GM23248 (cell line): ENCODE measurements at regions not wholly inside any gene's neighbourhood (a gene's known extent, or its start where the extent isn't known, plus 50 kb on each side); places are given as distances from the start of the nearest gene placed in this dataset.
"Not testable (repeated sequence)": the region's sequence is repeated elsewhere in the genome, so short reads cannot be mapped to it uniquely, and the experiment has no call there.

Experiments used
- DNase-seq: peaks from one replicate; pipeline ENCODE4 v3.0.0-alpha.2; 2015
- H2AFZ ChIP-seq: fragments of 200-600 bp; sonication (generic); 2 replicates; pipeline ENCODE4 v1.6.1; 2016; ENCODE audit warnings: antibody characterized with exemption
- H3F3A ChIP-seq: fragments of 200-600 bp; sonication (generic); 2 replicates; pipeline ENCODE4 v1.6.1; 2016; ENCODE audit warnings: mild to moderate bottlenecking, antibody characterized with exemption, mixed run types; ENCODE audit not compliant: insufficient read depth
- H3K27ac ChIP-seq: fragments of 200-600 bp; sonication (generic); 2 replicates; pipeline ENCODE4 v1.5.1; 2016; ENCODE audit warnings: mild to moderate bottlenecking
- H3K27me3 ChIP-seq: fragments of 200-600 bp; sonication (generic); replicated peaks from 2 replicates; pipeline ENCODE4 v1.6.1; 2016; ENCODE audit warnings: mild to moderate bottlenecking; ENCODE audit not compliant: insufficient read depth
- H3K36me3 ChIP-seq: fragments of 200-600 bp; sonication (generic); 2 replicates; pipeline ENCODE4 v1.6.1; 2016; ENCODE audit warnings: low read depth, mild to moderate bottlenecking
- H3K4me1 ChIP-seq: fragments of 200-600 bp; sonication (generic); 2 replicates; pipeline ENCODE4 v1.6.1; 2016; ENCODE audit warnings: mild to moderate bottlenecking; ENCODE audit not compliant: insufficient read depth
- H3K4me2 ChIP-seq: fragments of 200-600 bp; sonication (generic); one replicate; pipeline ENCODE4 v1.6.1; 2016; ENCODE audit warnings: mild to moderate bottlenecking; ENCODE audit not compliant: unreplicated experiment
- H3K4me3 ChIP-seq: fragments of 200-600 bp; sonication (generic); 2 replicates; pipeline ENCODE4 v1.5.1; 2016; ENCODE audit warnings: mild to moderate bottlenecking
- H3K79me2 ChIP-seq: fragments of 200-600 bp; sonication (generic); 2 replicates; pipeline ENCODE4 v1.6.1; 2016; ENCODE audit warnings: mild to moderate bottlenecking; ENCODE audit not compliant: insufficient read depth
- H3K9ac ChIP-seq: fragments of 200-600 bp; sonication (generic); 2 replicates; pipeline ENCODE4 v1.6.1; 2016; ENCODE audit warnings: mild to moderate bottlenecking
- H3K9me2 ChIP-seq: fragments of 200-600 bp; sonication (generic); 2 replicates; pipeline ENCODE4 v1.6.1; 2016; ENCODE audit warnings: mixed run types, mild to moderate bottlenecking, moderate library complexity; ENCODE audit not compliant: insufficient read depth
- H3K9me3 ChIP-seq: fragments of 200-600 bp; sonication (generic); one replicate; pipeline ENCODE4 v1.6.1; 2017; ENCODE audit warnings: low read depth
- H4K20me1 ChIP-seq: fragments of 200-600 bp; sonication (generic); 2 replicates; pipeline ENCODE4 v1.6.0; 2016; ENCODE audit not compliant: insufficient read depth
- EZH2 ChIP-seq: fragments of 200-600 bp; sonication (generic); IDR thresholded peaks from 2 replicates; pipeline ENCODE4 v1.6.1; 2018; ENCODE audit warnings: antibody characterized with exemption, mild to moderate bottlenecking; ENCODE audit not compliant: insufficient read depth, poor library complexity, severe bottlenecking
- EZH2phosphoT487 ChIP-seq: fragments of 200-600 bp; sonication (generic); IDR thresholded peaks from 2 replicates; pipeline ENCODE4 v1.6.1; 2018; ENCODE audit warnings: antibody characterized with exemption, moderate library complexity, mild to moderate bottlenecking, low read depth; ENCODE audit not compliant: insufficient read depth
- WGBS, 2 experiments: methylation state at CpG; one replicate each; pipeline ENCODE4 v1.1.6; 2015 to 2017; ENCODE audit warnings: low lambda C conversion rate in 2 of 2, low coverage in 1 of 2; ENCODE audit errors: missing lambda C conversion rate in 2 of 2; 5-methylcytosine and 5-hydroxymethylcytosine counted together
- in situ Hi-C: fragments of 300-500 bp; cut with MboI; formaldehyde crosslinking; loops from 2 replicates; pipeline ENCODE4 v1.15.0; 2020

GRCh38 chr10:106360870-106361269 is 803.6 kb downstream of the SORCS1 start:
- 4 to 5% methylated on average over 2 of the region's 2 CpGs for WGBS, 2 experiments
- Histone ChIP-seq H3K79me2 (no peaks in the 10 kb centered on the region), H3K27ac (peak overlapping the region; percentile 44), H3K9me2 (no peaks in the 10 kb centered on the region), H3K9ac (no peak overlapping the region), H3K27me3 (no peaks in the 10 kb centered on the region), H3F3A (no peaks in the 10 kb centered on the region), H3K4me3 (no peak overlapping the region), H3K4me2 (no peak overlapping the region), H3K4me1 (no peaks in the 10 kb centered on the region), H4K20me1 (no peaks in the 10 kb centered on the region), H3K9me3 (no peaks in the 10 kb centered on the region), H3K36me3 (no peaks in the 10 kb centered on the region), H2AFZ (no peak overlapping the region)
- in situ Hi-C loops = no loop called here
- no peak for TF ChIP-seq EZH2
- TF ChIP-seq EZH2phosphoT487 = peak; percentile 67; the same call in 1 of the 2 replicates
- peak; percentile 87 for DNase-seq

DNA sequence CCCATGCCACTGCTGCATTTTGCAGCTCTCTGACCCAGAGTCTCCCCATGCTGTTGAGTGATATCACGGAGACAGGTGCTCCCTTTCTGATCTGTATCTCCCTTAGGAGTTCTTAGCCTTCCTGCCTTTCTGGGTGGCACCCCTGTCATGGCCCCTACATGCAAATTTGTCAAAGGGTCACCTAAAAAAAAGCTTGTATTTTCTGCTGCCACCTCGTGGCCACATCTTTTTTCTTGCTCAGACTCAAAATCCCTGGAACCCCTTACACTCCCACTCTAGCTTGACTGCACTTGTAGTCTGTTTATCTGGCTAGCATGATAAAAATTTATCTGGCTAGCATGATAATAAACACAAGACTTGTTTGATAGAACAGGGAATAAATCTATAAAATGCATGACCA is 809.1 kb downstream of the SORCS1 start:
- Histone ChIP-seq H3F3A (no peaks in the 10 kb centered on the region), H3K9ac (no peak overlapping the region), H4K20me1 (no peaks in the 10 kb centered on the region), H3K27me3 (no peaks in the 10 kb centered on the region), H3K79me2 (no peaks in the 10 kb centered on the region), H3K4me2 (no peak overlapping the region), H3K4me1 (no peaks in the 10 kb centered on the region), H3K36me3 (no peaks in the 10 kb centered on the region), H3K9me2 (no peaks in the 10 kb centered on the region), H3K9me3 (no peaks in the 10 kb centered on the region), H3K4me3 (no peak overlapping the region), H3K27ac (no peak overlapping the region), H2AFZ (no peak overlapping the region)
- TF ChIP-seq EZH2phosphoT487 (no peak), EZH2 (no peak)
- in situ Hi-C loops = no loop called here
- WGBS, 2 experiments = 17 to 19% methylated on average over 2 of the region's 2 CpGs
- DNase-seq = peak; percentile 10

GRCh38 chr10:106348933-106349332 is 815.6 kb downstream of the SORCS1 start:
- no peaks in the 10 kb centered on the region for H3F3A ChIP-seq
- H4K20me1 ChIP-seq = no peaks in the 10 kb centered on the region
- H2AFZ ChIP-seq = no peak overlapping the region
- no peaks in the 10 kb centered on the region for H3K9me2 ChIP-seq
- DNase-seq = no peak
- no peak overlapping the region for H3K4me3 ChIP-seq
- H3K79me2 ChIP-seq = no peaks in the 10 kb centered on the region
- H3K4me1 ChIP-seq = no peaks in the 10 kb centered on the region
- H3K4me2 ChIP-seq = no peak overlapping the region
- H3K9me3 ChIP-seq = no peaks in the 10 kb centered on the region
- no peak overlapping the region for H3K9ac ChIP-seq
- no peaks in the 10 kb centered on the region for H3K27me3 ChIP-seq
- in situ Hi-C loops = no loop called here
- no peak overlapping the region for H3K27ac ChIP-seq
- TF ChIP-seq EZH2phosphoT487 = no peak
- no peak for TF ChIP-seq EZH2
- H3K36me3 ChIP-seq = no peaks in the 10 kb centered on the region

- 40% methylated on average over 2 of the region's 2 CpGs for WGBS, 2 experiments
- H3K4me1 ChIP-seq = no peaks in the 10 kb centered on the region
- no peak overlapping the region for H3K9ac ChIP-seq
These were observed 817.0 kb downstream of the SORCS1 start for GRCh38 chr10:106347547-106347946.

GRCh38 chr10:106343539-106343938 is 821.0 kb downstream of the SORCS1 start:
- H2AFZ ChIP-seq, H3F3A ChIP-seq, H3K27ac ChIP-seq, in situ Hi-C loops, H3K36me3 ChIP-seq, H3K27me3 ChIP-seq, H3K9me3 ChIP-seq, H4K20me1 ChIP-seq, H3K9ac ChIP-seq, DNase-seq, H3K4me1 ChIP-seq, H3K4me3 ChIP-seq, H3K4me2 ChIP-seq, H3K9me2 ChIP-seq, H3K79me2 ChIP-seq: not testable (repeated sequence)
- WGBS, 2 experiments = 47 to 59% methylated on average over 10 of the region's 10 CpGs

More at GRCh38 chr10:106347547-106347946, 817.0 kb downstream of the SORCS1 start:
- Histone ChIP-seq H3K9me3 (no peaks in the 10 kb centered on the region), H3K4me3 (no peak overlapping the region), H3K36me3 (no peaks in the 10 kb centered on the region), H3K27me3 (no peaks in the 10 kb centered on the region), H3K9me2 (no peaks in the 10 kb centered on the region), H3F3A (no peaks in the 10 kb centered on the region), H3K27ac (no peak overlapping the region), H2AFZ (no peak overlapping the region), H4K20me1 (no peaks in the 10 kb centered on the region), H3K4me2 (no peak overlapping the region), H3K79me2 (no peaks in the 10 kb centered on the region)
- TF ChIP-seq EZH2 (no peak), EZH2phosphoT487 (no peak)
- in situ Hi-C loops = no loop called here
- no peak for DNase-seq
